Ishikawa (cell line): ENCODE measurements at regions not wholly inside any gene's neighbourhood (a gene's known extent, or its start where the extent isn't known, plus 50 kb on each side); places are given as distances from the start of the nearest gene placed in this dataset.

Source experiments
- EP300 ChIP-seq: IDR thresholded peaks from 2 replicates; pipeline ENCODE4 v1.6.1; 2012; ENCODE audit warnings: borderline replicate concordance
- REST ChIP-seq: IDR thresholded peaks from 2 replicates; pipeline ENCODE4 v1.6.1; 2012; ENCODE audit warnings: low read depth, mild to moderate bottlenecking
- TAF1 ChIP-seq: IDR thresholded peaks from 2 replicates; pipeline ENCODE4 v1.6.1; 2012; ENCODE audit warnings: low read depth, mild to moderate bottlenecking
- TCF12 ChIP-seq: IDR thresholded peaks from 2 replicates; pipeline ENCODE4 v1.6.1; 2012; ENCODE audit warnings: low read depth
- YY1 ChIP-seq: IDR thresholded peaks from 2 replicates; pipeline ENCODE4 v1.6.1; 2012; ENCODE audit warnings: low read depth
- TF ChIP-seq, protein P1 (sequence below): IDR thresholded peaks from 2 replicates; pipeline ENCODE4 v1.6.1; 2012

- no peak for TF ChIP-seq YY1
- no peak for TF ChIP-seq REST
- TF ChIP-seq, protein P1, sequence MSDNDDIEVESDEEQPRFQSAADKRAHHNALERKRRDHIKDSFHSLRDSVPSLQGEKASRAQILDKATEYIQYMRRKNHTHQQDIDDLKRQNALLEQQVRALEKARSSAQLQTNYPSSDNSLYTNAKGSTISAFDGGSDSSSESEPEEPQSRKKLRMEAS: no peak
- no peak for TF ChIP-seq TAF1
- TF ChIP-seq EP300: no peak
- no peak for TF ChIP-seq TCF12
These were observed 236.4 kb downstream of the FOXA2 start for GRCh38 chr20:22348010-22348409.
